NCI-H2171 treated with DMSO at 0.1 percent for 48 hours (cell line): ENCODE measurements at regions not wholly inside any gene's neighbourhood (a gene's known extent, or its start where the extent isn't known, plus 50 kb on each side); places are given as distances from the start of the nearest gene placed in this dataset.
"Not testable (repeated sequence)": the region's sequence is repeated elsewhere in the genome, so short reads cannot be mapped to it uniquely, and the experiment has no call there.

Source experiments
- DNase-seq: peaks from one replicate; lab custom pipeline; 2025; lab: John Stamatoyannopoulos, UW

- no peak for DNase-seq
Measured at GRCh38 chr3:146757759-146758158, 152.6 kb upstream of the PLSCR5 start.

GRCh38 chr3:146750196-146750595, 145.1 kb upstream of the PLSCR5 start:
- no peak for DNase-seq

- DNase-seq, result peak; percentile 28
Measured at GRCh38 chr3:146747928-146748327, 142.8 kb upstream of the PLSCR5 start.

GRCh38 chr3:146747051-146747450, 141.9 kb upstream of the PLSCR5 start:
- DNase-seq, result no peak

- DNase-seq, result no peak
Measured at GRCh38 chr3:146746190-146746589, 141.0 kb upstream of the PLSCR5 start.

- no peak for DNase-seq
Measured at GRCh38 chr3:146739203-146739671, 134.1 kb upstream of the PLSCR5 start.

GRCh38 chr3:146732325-146732724, 127.2 kb upstream of the PLSCR5 start:
- DNase-seq, result no peak

GRCh38 chr3:146715170-146715569, 110.0 kb upstream of the PLSCR5 start:
- no peak for DNase-seq

GRCh38 chr3:146712806-146713205, 107.7 kb upstream of the PLSCR5 start:
- DNase-seq, result no peak

- DNase-seq, result no peak
Measured at GRCh38 chr3:146709969-146710368, 104.8 kb upstream of the PLSCR5 start.

- DNase-seq, result no peak
Measured at GRCh38 chr3:146705225-146705624, 100.1 kb upstream of the PLSCR5 start.

- no peak for DNase-seq
Measured at GRCh38 chr3:146702237-146702636, 97.1 kb upstream of the PLSCR5 start.

GRCh38 chr3:146701246-146701645, 96.1 kb upstream of the PLSCR5 start:
- no peak for DNase-seq

GRCh38 chr3:146700025-146700424, 94.9 kb upstream of the PLSCR5 start:
- DNase-seq, result not testable (repeated sequence)

- DNase-seq, result no peak
Measured at GRCh38 chr3:146692254-146692653, 87.1 kb upstream of the PLSCR5 start.

GRCh38 chr3:146685050-146685814, 80.1 kb upstream of the PLSCR5 start:
- DNase-seq, result no peak

GRCh38 chr3:146682171-146682570, 77.0 kb upstream of the PLSCR5 start:
- no peak for DNase-seq

- DNase-seq, result no peak
Measured at GRCh38 chr3:146680617-146681016, 75.5 kb upstream of the PLSCR5 start.

GRCh38 chr3:146679995-146680394, 74.8 kb upstream of the PLSCR5 start:
- DNase-seq, result no peak

- no peak for DNase-seq
Measured at GRCh38 chr3:146679191-146679590, 74.0 kb upstream of the PLSCR5 start.

- DNase-seq, result no peak
Measured at GRCh38 chr3:146672941-146673340, 67.8 kb upstream of the PLSCR5 start.

GRCh38 chr3:146664403-146664802, 59.3 kb upstream of the PLSCR5 start:
- no peak for DNase-seq

GRCh38 chr3:146658841-146659240, 53.7 kb upstream of the PLSCR5 start:
- DNase-seq, result no peak
